Fibroblast of skin of left biceps (primary cell): ENCODE measurements at regions not wholly inside any gene's neighbourhood (a gene's known extent, or its start where the extent isn't known, plus 50 kb on each side); places are given as distances from the start of the nearest gene placed in this dataset.

Experiments used
- DNase-seq, 2 experiments: peaks; one replicate each; pipeline ENCODE4 v3.0.0-alpha.2; 2013; ENCODE audit warnings: low read depth in 2 of 2

GRCh38 chr14:76926521-76927251, 100.5 kb downstream of the LRRC74A start:
- no peak for DNase-seq

DNA sequence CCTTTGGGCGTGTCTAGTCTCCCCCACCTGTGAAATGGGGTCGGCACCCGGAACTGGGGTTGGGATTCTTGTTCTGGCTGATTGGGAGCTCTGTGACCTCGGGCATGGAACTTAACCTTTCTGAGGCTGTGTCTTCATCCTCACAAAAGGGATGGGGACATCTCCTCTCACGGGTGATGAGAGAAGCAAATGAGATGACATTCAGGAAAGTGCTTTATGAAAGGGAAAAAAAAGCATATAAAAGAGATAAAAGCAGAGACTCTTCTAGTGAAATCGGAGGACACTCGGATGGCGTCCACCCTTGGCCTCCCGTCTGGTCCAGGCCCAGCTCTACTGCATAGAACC, 98.9 kb downstream of the LRRC74A start:
- no peak for DNase-seq

GRCh38 chr14:76924371-76925096, 98.3 kb downstream of the LRRC74A start:
- no peak for DNase-seq

DNA sequence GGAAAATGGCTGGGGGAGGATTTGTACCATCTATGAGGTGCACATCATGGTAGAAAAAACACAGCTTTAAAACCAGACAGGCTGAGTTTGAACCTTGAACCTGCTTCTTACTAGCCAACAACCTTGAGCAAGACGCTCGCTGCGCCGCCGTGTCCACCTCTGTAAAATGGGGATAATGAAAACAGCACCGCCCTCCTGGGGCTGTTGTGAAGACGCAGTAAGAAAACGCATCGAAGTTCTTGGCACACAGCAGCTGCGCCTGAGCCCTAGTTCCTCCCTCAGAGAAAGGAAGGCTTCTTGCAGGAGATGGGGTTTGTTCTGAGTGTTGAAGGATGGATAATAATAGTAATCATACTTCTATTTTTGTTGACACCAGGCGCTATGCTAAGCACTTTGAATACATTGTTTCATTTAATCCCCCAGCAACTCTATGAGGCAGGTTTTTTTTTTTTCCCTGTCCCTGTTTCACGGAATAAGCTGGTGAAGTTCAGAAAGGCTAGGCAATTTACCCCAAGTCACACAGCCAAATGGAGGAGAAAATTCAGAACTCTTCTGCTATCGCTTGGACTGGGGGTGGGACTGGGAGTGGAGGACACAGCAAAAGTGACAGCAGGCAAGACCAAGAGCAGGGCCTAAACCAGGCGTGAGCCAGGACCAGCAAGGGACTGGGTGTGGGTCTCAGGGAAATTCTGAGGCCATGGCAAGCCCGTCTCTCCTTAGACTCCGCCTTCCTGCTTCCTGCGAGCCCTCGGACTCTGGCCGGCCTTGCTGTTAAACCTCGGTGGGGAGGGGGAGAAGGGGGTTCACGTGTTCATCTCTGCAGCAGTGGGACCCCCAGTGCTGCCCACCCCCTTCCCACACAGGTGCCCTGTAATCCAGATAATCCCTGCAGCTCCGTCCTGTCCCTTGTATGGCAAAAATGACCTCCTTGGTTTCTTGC, 97.5 kb downstream of the LRRC74A start:
- DNase-seq = no peak

DNA sequence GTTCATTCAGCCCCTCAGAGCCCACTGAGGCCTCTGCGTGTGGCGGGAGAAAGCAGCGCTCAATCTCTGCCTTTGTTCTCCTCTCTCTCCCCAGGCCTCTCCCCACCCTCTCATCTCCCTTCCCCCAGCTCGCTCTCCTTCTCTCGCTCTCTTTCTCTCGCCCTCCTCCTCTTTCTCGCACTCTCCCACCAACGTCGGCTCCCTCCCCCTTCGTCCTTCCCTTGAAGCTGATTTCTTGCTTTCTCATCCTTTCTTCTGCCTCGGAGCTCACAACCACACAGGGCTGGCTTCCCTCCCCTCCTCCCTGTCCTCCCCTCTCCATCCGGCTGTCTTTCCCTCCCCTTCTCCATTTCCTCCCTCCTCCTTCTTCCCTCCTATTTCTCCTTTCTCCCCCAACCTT, 96.4 kb downstream of the LRRC74A start:
- DNase-seq = peak; percentile 69 to 75

DNA sequence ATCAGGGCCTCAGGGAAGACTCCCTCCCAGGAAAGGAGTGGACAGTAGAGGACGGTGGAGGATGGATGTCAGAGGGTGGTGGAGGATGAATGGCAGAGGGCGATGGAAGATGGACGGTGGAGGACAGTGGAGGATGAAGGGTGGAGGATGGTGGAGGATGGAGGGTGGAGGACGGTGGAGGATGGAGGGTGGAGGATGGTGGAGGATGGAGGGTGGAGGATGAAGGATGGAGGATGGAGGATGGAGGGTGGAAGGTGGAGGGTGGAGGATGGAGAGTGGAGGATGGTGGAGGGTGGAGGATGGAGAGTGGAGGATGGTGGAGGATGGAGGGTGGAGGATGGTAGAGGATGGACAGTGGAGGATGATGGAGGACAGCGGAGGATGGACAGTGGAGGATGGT, 95.9 kb downstream of the LRRC74A start:
- no peak for DNase-seq

DNA sequence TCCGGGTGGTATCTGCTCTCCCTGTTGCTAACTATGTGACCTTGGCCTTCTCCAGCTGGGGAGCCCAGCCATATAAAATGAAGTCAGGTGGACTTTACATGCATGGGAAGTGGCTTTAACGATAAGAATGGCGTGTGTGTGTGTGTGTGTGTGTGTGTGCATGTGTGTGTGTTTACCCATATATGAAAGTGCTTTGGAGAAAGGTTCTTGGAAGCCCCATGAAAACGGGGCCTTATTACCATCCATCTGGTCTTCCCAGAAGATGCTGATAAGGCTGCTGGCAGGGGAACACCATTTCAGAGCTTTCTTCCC, 94.8 kb downstream of the LRRC74A start:
- no peak for DNase-seq

DNA sequence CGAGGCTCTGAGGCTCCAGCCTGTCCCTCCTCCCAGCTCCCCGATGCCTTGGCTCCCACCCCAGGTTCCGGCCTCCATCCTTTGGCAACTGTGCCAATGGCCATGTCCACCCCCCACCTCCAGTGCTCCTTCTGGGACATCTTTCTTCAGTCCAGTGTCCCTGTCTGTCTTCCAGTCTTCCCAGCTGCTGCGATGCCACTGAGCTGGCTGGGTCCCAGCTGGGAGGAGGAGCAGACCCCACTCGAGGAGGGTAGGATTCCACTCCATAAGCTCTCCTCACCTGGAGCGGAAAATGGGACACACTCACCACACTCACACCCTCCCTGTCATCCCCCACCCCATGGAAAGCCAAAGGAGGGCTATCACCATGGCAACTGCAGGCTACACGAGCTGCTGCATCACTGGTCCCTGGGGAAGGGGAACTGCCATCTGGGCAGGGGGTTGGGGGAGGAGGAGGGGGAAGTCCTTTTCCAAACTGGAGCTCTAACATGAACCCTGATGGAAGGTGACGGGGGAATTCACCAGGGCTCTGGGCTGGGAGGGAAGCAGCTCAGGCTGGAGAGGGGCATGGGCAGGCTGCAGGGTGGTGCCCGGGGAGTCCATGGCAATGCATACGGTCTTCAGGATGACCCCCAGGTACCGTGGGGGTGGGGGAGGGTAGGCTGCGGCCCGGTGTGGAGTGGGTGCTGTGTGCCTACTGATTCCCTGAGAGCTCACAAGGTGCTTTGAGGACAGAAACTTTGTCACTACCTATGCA, 94.3 kb downstream of the LRRC74A start:
- DNase-seq = no peak

DNA sequence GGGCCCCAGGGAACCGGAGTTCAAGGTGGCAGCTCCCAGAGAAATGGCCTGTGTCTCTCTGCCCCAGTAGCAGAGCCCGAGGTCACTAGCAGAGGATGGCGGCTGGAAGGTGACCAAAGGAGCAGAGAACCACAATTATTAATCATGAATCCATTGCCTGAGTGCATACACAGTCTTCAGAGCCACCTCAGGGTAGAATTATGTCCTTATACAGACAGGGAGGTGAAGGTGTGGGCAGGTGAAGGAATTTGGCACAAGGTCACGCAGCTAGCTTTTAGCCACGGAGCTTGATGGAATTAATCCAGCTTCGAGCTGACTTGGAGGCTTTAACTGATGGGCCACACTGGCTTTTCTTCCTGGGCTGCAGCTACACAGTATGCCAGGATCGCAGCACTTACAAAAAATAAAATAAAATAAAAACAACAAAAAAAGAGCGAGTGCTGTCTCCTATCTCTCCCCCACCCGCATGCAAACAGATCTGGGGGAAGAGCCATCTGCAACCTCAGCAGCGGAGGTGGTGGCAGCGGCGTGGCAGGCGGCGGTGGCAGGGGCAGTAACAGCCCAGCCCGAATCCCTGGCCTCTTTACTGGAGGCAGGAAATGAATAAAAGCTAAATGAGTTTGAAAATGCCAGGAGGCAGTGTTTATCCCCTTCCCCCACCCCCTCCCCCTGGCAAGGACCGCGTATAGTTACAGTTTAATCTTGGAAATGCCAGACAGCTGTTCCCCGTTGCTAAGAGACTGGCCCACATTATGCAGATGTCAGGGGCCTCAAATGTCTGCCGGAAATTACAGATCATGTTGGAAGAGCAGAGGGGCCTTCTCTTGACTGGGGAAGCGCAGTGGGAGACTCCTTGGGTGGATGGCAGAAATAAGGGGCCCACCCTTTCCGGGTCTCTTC, 93.5 kb downstream of the LRRC74A start:
- peak; percentile 79 to 83 for DNase-seq
